GM12878 (cell line): ENCODE measurements at regions not wholly inside any gene's neighbourhood (a gene's known extent, or its start where the extent isn't known, plus 50 kb on each side); places are given as distances from the start of the nearest gene placed in this dataset.

ENCODE experiments used
- ATAC-seq: fragments of 200-7000 bp; cut with Tn5 transposase; 3 replicates; pipeline ENCODE4 v1.9.1; 2020; ENCODE audit warnings: mild to moderate bottlenecking, moderate library complexity
- BruUV-seq: library from RNA; stranded (reverse); fragments of 400-500 nt; replicated peaks from 2 replicates; lab custom pipeline; 2021; lab: Mats Ljungman, UMichigan
- CTCF ChIA-PET: fragments of 300-600 bp; sonication (Branson Sonifier 250); formaldehyde crosslinking; extraction: SDS; loops from one replicate; lab custom pipeline; 2021; ENCODE audit warnings: inconsistent platforms; lab: Yijun Ruan, JAX
- POLR2A ChIA-PET: fragments of 350-600 bp; formaldehyde crosslinking; extraction: SDS; loops from one replicate; lab custom pipeline; 2021; ENCODE audit warnings: inconsistent platforms; lab: Charles Lee
- RAD21 ChIA-PET: fragments of 300-600 bp; sonication (Branson Sonifier 250); formaldehyde crosslinking; loops from one replicate; lab custom pipeline; 2023; ENCODE audit warnings: antibody characterized with exemption; ENCODE audit not compliant: unreplicated experiment; lab: Charles Lee
- SMC1A ChIA-PET: fragments of 300-600 bp; sonication (Branson Sonifier 250); formaldehyde crosslinking; loops from one replicate; lab custom pipeline; 2023; ENCODE audit not compliant: unreplicated experiment, uncharacterized antibody; lab: Charles Lee
- DNase-seq: peaks from one replicate; pipeline ENCODE4 v3.0.0-alpha.2; 2011; ENCODE audit warnings: low read depth, low spot score
- FAIRE-seq: peaks from 3 replicates; lab custom pipeline; 2011; peaks lifted over from hg19 to GRCh38; lab: Jason Lieb, UNC
- H2AFZ ChIP-seq: 2 replicates; pipeline ENCODE4 v1.6.0; 2011; ENCODE audit warnings: low read depth, low read length, control low read depth; ENCODE audit not compliant: control insufficient read depth
- H3K27ac ChIP-seq: 2 replicates; pipeline ENCODE4 v1.5.1; 2011; ENCODE audit warnings: control low read depth; ENCODE audit not compliant: control insufficient read depth, insufficient read depth
- H3K27me3 ChIP-seq, 2 experiments: replicated peaks in 1 of 2; 2 replicates each; pipeline versions ENCODE4 v1.6.0 to v1.6.1; 2011; ENCODE audit warnings: low read length in 1 of 2; ENCODE audit not compliant: control insufficient read depth in 2 of 2, insufficient read depth in 2 of 2
- H3K36me3 ChIP-seq, 2 experiments: 2 replicates each; pipeline ENCODE4 v1.5.1; 2011; ENCODE audit warnings: low read length in 1 of 2; ENCODE audit not compliant: control insufficient read depth in 2 of 2, insufficient read depth in 2 of 2
- H3K4me1 ChIP-seq: 2 replicates; pipeline ENCODE4 v1.6.1; 2011; ENCODE audit warnings: mild to moderate bottlenecking, low read length, moderate library complexity, mixed read lengths; ENCODE audit not compliant: control insufficient read depth, insufficient read depth
- H3K4me2 ChIP-seq: 2 replicates; pipeline ENCODE4 v1.6.0; 2011; ENCODE audit warnings: control low read depth; ENCODE audit not compliant: control insufficient read depth, insufficient read depth
- H3K4me3 ChIP-seq: fragments of 200-600 bp; sonication (generic); 2 replicates; pipeline ENCODE4 v1.5.1; 2016
- H3K79me2 ChIP-seq: 2 replicates; pipeline ENCODE4 v1.6.0; 2011; ENCODE audit warnings: low read length; ENCODE audit not compliant: control insufficient read depth, insufficient read depth
- H3K9ac ChIP-seq: 2 replicates; pipeline ENCODE4 v1.8.0; 2011; ENCODE audit warnings: low read length, control low read depth, mixed read lengths; ENCODE audit not compliant: control insufficient read depth, insufficient read depth
- H3K9me3 ChIP-seq: replicated peaks from 3 replicates; pipeline ENCODE4 v1.5.1; 2011; ENCODE audit warnings: mild to moderate bottlenecking, low read length; ENCODE audit not compliant: control insufficient read depth, insufficient read depth
- H4K20me1 ChIP-seq: 2 replicates; pipeline ENCODE4 v1.6.0; 2011; ENCODE audit not compliant: control insufficient read depth, insufficient read depth
- BACH1 ChIP-seq: fragments of 450-650 bp; IDR thresholded peaks from 2 replicates; pipeline ENCODE4 v1.6.1; 2017; ENCODE audit warnings: mild to moderate bottlenecking, borderline replicate concordance
- BMI1 ChIP-seq: fragments of 450-650 bp; IDR thresholded peaks from 2 replicates; pipeline ENCODE4 v1.6.1; 2016; ENCODE audit warnings: mild to moderate bottlenecking, moderate library complexity, borderline replicate concordance
- CBX5 ChIP-seq: sonication (generic); IDR thresholded peaks from 2 replicates; pipeline ENCODE4 v1.6.1; 2016; ENCODE audit warnings: low read depth, moderate library complexity, mild to moderate bottlenecking, inconsistent platforms
- CREB1 ChIP-seq: IDR thresholded peaks from 2 replicates; pipeline ENCODE4 v1.6.1; 2012; ENCODE audit warnings: low read depth, mild to moderate bottlenecking, inconsistent platforms
- E2F8 ChIP-seq: fragments of 450-650 bp; IDR thresholded peaks from 2 replicates; pipeline ENCODE4 v1.6.1; 2018; ENCODE audit warnings: mild to moderate bottlenecking, low read depth, moderate library complexity; ENCODE audit not compliant: partially characterized antibody
- EZH2 ChIP-seq: IDR thresholded peaks from 2 replicates; pipeline ENCODE4 v1.6.1; 2012; ENCODE audit warnings: low read depth, mild to moderate bottlenecking, control low read depth, inconsistent platforms, low read length, borderline replicate concordance; ENCODE audit not compliant: control insufficient read depth
- IRF4 ChIP-seq: IDR thresholded peaks from 2 replicates; pipeline ENCODE4 v1.6.1; 2011; ENCODE audit warnings: low read depth, low read length
- MTA2 ChIP-seq: fragments of 450-650 bp; IDR thresholded peaks from 2 replicates; pipeline ENCODE4 v1.6.1; 2016; ENCODE audit warnings: low read depth, mild to moderate bottlenecking, moderate library complexity
- NFYB ChIP-seq: IDR thresholded peaks from 2 replicates; pipeline ENCODE4 v1.6.1; 2011; ENCODE audit warnings: low read depth, mild to moderate bottlenecking, low read length, improper control_type of control experiment, moderate library complexity; ENCODE audit not compliant: insufficient read depth
- SMARCA5 ChIP-seq: fragments of 450-650 bp; IDR thresholded peaks from 2 replicates; pipeline ENCODE4 v1.6.1; 2017; ENCODE audit warnings: mild to moderate bottlenecking
- SP1 ChIP-seq: IDR thresholded peaks from one replicate; pipeline ENCODE4 v1.6.1; 2011; ENCODE audit warnings: low read depth, low read length
- SREBF2 ChIP-seq: IDR thresholded peaks from 2 replicates; pipeline ENCODE4 v1.6.1; 2012; ENCODE audit warnings: mild to moderate bottlenecking, low read length
- ZNF207 ChIP-seq: fragments of 450-650 bp; IDR thresholded peaks from 2 replicates; pipeline ENCODE4 v1.6.1; 2014; ENCODE audit warnings: antibody characterized with exemption, mild to moderate bottlenecking, borderline replicate concordance
- ZNF274 ChIP-seq: IDR thresholded peaks from one replicate; pipeline ENCODE4 v1.8.0; 2011; ENCODE audit not compliant: insufficient read length, insufficient read depth
- in situ Hi-C: fragments of 300-500 bp; cut with MboI; formaldehyde crosslinking; loops from 9 replicates; pipeline ENCODE4 v1.14.3; 2018; ENCODE audit warnings: mixed read lengths
- intact Hi-C: fragments of 100-400 bp; cut with micrococcal nuclease; formaldehyde crosslinking; loops from one replicate; pipeline ENCODE4 v1.14.2; 2022; ENCODE audit not compliant: unreplicated experiment
- TF ChIP-seq, protein P1 (sequence below): IDR thresholded peaks from 2 replicates; pipeline ENCODE4 v1.6.1; 2011; ENCODE audit warnings: borderline replicate concordance, low read depth, mild to moderate bottlenecking, moderate library complexity, mixed read lengths, low read length; ENCODE audit not compliant: insufficient read depth; ENCODE audit errors: extremely low read length
- TF ChIP-seq, protein P2 (sequence below): fragments of 450-650 bp; IDR thresholded peaks from 2 replicates; pipeline ENCODE4 v1.6.1; 2017; ENCODE audit warnings: mild to moderate bottlenecking, moderate library complexity

DNA sequence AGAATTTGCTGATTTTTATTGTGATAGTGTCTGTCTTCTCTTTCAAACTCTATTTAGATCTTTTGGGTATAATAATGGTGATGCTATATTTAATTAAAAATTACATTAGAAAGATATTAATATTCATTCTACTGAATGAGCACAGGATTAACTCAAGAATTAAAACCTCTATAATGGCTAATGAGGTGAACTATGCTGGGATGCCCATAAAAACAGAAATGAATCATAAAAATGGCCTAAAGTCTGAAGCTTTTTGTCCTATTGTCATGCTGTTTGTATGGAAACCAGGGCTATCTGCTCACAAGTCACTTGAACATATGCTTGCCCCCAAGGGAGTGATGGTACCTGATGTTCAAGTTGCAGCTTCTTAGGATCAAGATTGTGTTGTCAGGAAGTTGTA is 76.2 kb upstream of the ICA1 start:
- SMC1A ChIA-PET = interaction anchor here (0.6 kb wide), 1 partner anchor 26 kb away, joined by 3 read pairs; no protein-coding TSS in a partner anchor
- Histone ChIP-seq H3K27ac (no peak overlapping the region), H3K36me3 (no peaks in the 10 kb centered on the region), H4K20me1 (no peaks in the 10 kb centered on the region), H3K4me2 (no peak overlapping the region), H3K9ac (no peak overlapping the region), H3K4me3 (no peak overlapping the region), H3K4me1 (no peaks in the 10 kb centered on the region), H3K27me3 (peaks cover 0 to 3% of the 10 kb centered on the region in 2 experiments; a peak in 1 of 4 replicates), H3K9me3 (no peaks in the 10 kb centered on the region), H3K79me2 (no peaks in the 10 kb centered on the region), H2AFZ (no peak overlapping the region)
- POLR2A ChIA-PET = no interaction called here
- FAIRE-seq (no peak), ATAC-seq (no peak), DNase-seq (no peak)
- CTCF ChIA-PET = no interaction called here
- BruUV-seq = no TSS peak
- RAD21 ChIA-PET = no interaction called here
- in situ Hi-C loops (no loop called here), intact Hi-C loops (no loop called here)
- TF ChIP-seq CREB1 (no peak), IRF4 (no peak), SREBF2 (no peak), ZNF274 (no peak), EZH2 (no peak), MTA2 (no peak), NFYB (no peak), BMI1 (no peak), E2F8 (no peak), CBX5 (no peak), BACH1 (no peak), SMARCA5 (no peak), SP1 (no peak), ZNF207 (no peak)
- TF ChIP-seq, protein P1, sequence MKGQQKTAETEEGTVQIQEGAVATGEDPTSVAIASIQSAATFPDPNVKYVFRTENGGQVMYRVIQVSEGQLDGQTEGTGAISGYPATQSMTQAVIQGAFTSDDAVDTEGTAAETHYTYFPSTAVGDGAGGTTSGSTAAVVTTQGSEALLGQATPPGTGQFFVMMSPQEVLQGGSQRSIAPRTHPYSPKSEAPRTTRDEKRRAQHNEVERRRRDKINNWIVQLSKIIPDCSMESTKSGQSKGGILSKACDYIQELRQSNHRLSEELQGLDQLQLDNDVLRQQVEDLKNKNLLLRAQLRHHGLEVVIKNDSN = no peak
- TF ChIP-seq, protein P2, sequence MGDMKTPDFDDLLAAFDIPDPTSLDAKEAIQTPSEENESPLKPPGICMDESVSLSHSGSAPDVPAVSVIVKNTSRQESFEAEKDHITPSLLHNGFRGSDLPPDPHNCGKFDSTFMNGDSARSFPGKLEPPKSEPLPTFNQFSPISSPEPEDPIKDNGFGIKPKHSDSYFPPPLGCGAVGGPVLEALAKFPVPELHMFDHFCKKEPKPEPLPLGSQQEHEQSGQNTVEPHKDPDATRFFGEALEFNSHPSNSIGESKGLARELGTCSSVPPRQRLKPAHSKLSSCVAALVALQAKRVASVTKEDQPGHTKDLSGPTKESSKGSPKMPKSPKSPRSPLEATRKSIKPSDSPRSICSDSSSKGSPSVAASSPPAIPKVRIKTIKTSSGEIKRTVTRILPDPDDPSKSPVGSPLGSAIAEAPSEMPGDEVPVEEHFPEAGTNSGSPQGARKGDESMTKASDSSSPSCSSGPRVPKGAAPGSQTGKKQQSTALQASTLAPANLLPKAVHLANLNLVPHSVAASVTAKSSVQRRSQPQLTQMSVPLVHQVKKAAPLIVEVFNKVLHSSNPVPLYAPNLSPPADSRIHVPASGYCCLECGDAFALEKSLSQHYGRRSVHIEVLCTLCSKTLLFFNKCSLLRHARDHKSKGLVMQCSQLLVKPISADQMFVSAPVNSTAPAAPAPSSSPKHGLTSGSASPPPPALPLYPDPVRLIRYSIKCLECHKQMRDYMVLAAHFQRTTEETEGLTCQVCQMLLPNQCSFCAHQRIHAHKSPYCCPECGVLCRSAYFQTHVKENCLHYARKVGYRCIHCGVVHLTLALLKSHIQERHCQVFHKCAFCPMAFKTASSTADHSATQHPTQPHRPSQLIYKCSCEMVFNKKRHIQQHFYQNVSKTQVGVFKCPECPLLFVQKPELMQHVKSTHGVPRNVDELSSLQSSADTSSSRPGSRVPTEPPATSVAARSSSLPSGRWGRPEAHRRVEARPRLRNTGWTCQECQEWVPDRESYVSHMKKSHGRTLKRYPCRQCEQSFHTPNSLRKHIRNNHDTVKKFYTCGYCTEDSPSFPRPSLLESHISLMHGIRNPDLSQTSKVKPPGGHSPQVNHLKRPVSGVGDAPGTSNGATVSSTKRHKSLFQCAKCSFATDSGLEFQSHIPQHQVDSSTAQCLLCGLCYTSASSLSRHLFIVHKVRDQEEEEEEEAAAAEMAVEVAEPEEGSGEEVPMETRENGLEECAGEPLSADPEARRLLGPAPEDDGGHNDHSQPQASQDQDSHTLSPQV = no peak
